Lower leg skin (tissue), 4 donors: ENCODE measurements at regions not wholly inside any gene's neighbourhood (a gene's known extent, or its start where the extent isn't known, plus 50 kb on each side); places are given as distances from the start of the nearest gene placed in this dataset.
"Not testable (repeated sequence)": the region's sequence is repeated elsewhere in the genome, so short reads cannot be mapped to it uniquely, and the experiment has no call there.

ENCODE experiments used
- DNase-seq, 2 donors: peaks; one replicate each; pipeline ENCODE4 v3.0.0-alpha.2; 2019; ENCODE audit warnings: low spot score in 2 of 2
- H3K4me3 ChIP-seq: fragments of 200-600 bp; sonication (generic); 2 replicates; pipeline ENCODE4 v1.5.1; 2017; ENCODE audit warnings: mild to moderate bottlenecking, low read depth; ENCODE audit not compliant: poor library complexity, severe bottlenecking
- POLR2A ChIP-seq, 2 donors: fragments of 450-650 bp; IDR thresholded peaks; one replicate each; pipeline ENCODE4 v1.6.1; 2016 to 2017; ENCODE audit warnings: antibody characterized with exemption in 2 of 2, mild to moderate bottlenecking in 1 of 2, moderate library complexity in 1 of 2
- WGBS, 2 donors: methylation state at CpG; one replicate each; pipeline ENCODE4 v1.1.5; 2018; 5-methylcytosine and 5-hydroxymethylcytosine counted together
- intact Hi-C: fragments of 100-400 bp; cut with DNase I; formaldehyde crosslinking; loops from one replicate; pipeline ENCODE4 v1.15.0; 2023; ENCODE audit warnings: low total_unique reads
- TF ChIP-seq, protein P1 (sequence below), 3 donors: fragments of 450-650 bp; IDR thresholded peaks; one replicate each; pipeline ENCODE4 v1.5.1; 2016; ENCODE audit warnings: antibody characterized with exemption in 3 of 3, mild to moderate bottlenecking in 3 of 3, moderate library complexity in 2 of 3

DNA sequence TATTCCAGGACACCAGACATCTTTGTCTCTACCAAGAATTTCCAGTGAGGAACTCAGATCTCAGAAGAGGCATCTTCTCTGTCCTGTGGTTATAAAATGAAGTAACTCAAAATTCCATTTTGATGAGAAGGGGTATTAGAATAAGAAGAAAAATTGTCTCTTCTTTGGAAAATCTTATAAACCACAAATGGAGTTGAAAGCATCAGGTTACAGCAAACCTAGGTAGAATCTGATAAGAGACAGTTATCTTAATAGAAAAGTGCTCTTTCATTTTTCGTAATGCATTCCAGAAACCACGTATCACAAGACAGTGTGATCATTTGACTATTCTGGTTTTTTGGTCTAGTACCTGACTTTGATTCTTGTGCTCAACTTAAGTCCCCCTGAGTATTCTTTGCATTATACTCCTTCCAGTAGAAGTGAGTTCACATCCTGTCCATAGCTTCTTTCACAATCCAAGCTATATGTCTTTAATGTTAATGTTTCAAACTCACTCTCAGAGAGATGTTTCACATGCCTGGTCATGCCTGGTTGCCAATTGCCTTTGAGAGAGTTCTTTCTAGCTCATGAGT is 120.9 kb upstream of the PRDX6 start:
- TF ChIP-seq POLR2A (IDR thresholded peaks at IDR 0.05), result no peak
- DNase-seq, result no peak
- intact Hi-C loops, result no loop called here

DNA sequence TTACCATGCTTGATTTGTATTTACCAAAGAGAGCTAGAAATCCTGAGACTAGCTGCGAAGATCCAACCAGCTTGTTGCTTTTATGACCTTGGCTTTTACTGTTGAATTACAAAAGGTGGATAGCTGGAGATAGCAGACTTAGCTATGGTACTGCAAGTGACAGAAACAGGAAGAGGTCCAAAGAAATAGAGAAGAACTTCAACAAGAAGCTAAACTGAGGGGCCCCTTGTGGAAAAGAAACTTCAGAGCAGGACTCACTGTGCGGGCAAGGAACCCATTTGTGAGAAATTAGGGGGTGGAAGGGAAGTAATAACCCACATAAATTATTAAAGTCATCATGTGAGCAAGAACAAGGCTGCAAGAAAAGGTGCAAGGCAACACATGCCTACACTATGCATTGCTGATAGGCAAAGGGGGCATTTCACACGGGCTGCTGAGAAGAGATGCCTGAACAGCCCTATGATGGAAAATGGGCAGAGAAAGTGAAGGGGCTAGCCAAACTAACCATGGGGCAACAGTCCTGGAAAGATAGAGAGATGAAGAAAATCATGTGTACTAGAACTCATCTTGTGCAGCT is 116.6 kb upstream of the PRDX6 start:
- TF ChIP-seq, protein P1, sequence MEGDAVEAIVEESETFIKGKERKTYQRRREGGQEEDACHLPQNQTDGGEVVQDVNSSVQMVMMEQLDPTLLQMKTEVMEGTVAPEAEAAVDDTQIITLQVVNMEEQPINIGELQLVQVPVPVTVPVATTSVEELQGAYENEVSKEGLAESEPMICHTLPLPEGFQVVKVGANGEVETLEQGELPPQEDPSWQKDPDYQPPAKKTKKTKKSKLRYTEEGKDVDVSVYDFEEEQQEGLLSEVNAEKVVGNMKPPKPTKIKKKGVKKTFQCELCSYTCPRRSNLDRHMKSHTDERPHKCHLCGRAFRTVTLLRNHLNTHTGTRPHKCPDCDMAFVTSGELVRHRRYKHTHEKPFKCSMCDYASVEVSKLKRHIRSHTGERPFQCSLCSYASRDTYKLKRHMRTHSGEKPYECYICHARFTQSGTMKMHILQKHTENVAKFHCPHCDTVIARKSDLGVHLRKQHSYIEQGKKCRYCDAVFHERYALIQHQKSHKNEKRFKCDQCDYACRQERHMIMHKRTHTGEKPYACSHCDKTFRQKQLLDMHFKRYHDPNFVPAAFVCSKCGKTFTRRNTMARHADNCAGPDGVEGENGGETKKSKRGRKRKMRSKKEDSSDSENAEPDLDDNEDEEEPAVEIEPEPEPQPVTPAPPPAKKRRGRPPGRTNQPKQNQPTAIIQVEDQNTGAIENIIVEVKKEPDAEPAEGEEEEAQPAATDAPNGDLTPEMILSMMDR (IDR thresholded peaks at IDR 0.05), result no peak
- no peak for TF ChIP-seq POLR2A (IDR thresholded peaks at IDR 0.05)
- no peak overlapping the region for H3K4me3 ChIP-seq
- intact Hi-C loops, result no loop called here
- 53 to 59% methylated on average over 3 of the region's 3 CpGs for WGBS, 2 donors
- DNase-seq, result no peak

More for the DNA sequence above, 120.9 kb upstream of the PRDX6 start:
- no peak overlapping the region for H3K4me3 ChIP-seq
- 52 to 69% methylated on average over 2 of the region's 2 CpGs for WGBS, 2 donors

DNA sequence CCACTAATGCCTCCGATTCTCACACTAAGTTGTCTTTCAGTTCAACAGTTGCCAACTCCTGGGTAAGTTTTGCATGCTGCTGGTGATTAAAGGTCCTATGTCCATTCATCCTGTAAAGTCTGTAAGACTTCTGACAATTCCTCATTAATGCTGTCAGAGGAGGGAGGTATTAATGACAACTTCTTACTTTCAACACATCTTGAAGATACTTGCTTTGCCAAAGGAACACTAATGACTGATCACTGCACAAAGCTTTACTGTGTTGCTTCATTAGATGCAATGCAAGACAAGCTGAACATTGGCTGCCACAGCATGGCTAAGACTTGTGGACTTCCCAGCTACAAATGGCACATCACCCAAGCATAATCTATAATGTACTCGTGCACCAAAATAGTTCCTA is 114.6 kb upstream of the PRDX6 start:
- TF ChIP-seq, protein P1 (IDR thresholded peaks at IDR 0.05), result no peak
- no peak for TF ChIP-seq POLR2A (IDR thresholded peaks at IDR 0.05)
- intact Hi-C loops, result no loop called here
- no peak for DNase-seq
- no peak overlapping the region for H3K4me3 ChIP-seq
- 80 to 97% methylated on average over 2 of the region's 2 CpGs for WGBS, 2 donors

DNA sequence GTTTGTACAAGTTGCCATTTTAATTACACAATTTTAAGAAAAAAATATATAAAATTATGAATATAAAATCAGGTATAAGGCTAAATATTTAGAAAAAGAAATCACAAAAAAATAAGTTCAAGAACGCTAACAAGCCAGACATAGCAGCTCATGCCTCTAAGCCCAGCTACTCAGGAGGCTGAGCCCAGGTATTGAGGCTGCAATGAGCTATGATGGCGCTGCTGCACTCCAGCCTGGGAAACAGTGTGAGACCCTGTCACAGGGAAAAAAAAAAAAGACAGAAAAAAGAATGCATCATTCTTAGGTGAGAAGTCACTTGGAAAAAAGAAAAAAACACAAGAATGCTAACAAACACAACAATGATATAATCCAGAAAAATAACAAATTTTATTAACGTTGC is 112.3 kb upstream of the PRDX6 start:
- intact Hi-C loops, result no loop called here
- TF ChIP-seq POLR2A (IDR thresholded peaks at IDR 0.05), result no peak
- TF ChIP-seq, protein P1 (IDR thresholded peaks at IDR 0.05), result no peak
- WGBS, 2 donors, result 79 to 83% methylated on average over 3 of the region's 3 CpGs
- DNase-seq, result no peak
- no peak overlapping the region for H3K4me3 ChIP-seq

DNA sequence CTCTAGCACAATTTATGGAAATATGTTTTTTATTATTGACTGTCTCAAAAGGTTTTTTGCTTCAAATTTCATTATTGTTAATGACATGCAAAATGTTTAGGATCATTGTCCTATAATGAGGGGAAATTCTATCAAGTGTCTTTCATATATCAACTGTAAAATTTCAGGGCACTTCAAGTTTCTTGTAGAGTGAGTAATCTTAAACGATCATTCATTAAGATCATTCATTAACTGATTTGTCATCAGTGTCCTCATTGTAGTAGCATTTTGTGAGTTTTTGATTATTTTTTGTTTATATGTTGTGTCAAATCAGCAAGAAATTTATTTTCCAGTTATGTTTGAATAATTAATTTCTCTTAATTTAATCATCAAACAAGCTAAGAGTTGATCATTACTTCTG is 111.8 kb upstream of the PRDX6 start:
- no peak overlapping the region for H3K4me3 ChIP-seq
- no peak for DNase-seq
- intact Hi-C loops, result no loop called here
- TF ChIP-seq, protein P1 (IDR thresholded peaks at IDR 0.05), result no peak
- no peak for TF ChIP-seq POLR2A (IDR thresholded peaks at IDR 0.05)
- WGBS, 2 donors, result 60 to 75% methylated on average over 1 of the region's 1 CpG

DNA sequence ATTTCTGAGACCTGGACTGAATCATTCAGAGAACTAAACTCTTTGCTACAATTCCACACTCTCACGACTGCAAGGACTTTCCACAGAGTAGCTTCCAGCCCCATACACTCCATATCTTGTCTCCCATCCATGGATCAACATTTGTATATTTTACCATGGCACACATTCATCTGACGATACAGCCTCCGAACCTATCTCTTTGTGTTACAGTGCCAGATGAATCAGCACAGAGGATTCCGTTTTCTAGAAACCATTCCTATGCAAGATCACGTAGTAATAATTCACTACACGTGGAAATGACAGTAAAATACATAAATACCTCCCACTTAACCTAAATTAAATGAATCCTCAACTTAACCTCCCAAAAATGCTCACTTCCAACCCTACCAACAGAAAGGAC is 110.0 kb upstream of the PRDX6 start:
- TF ChIP-seq, protein P1 (IDR thresholded peaks at IDR 0.05), result no peak
- no peak for TF ChIP-seq POLR2A (IDR thresholded peaks at IDR 0.05)
- H3K4me3 ChIP-seq, result no peak overlapping the region
- DNase-seq, result no peak
- intact Hi-C loops, result no loop called here
- WGBS, 2 donors, result 83 to 84% methylated on average over 6 of the region's 6 CpGs

DNA sequence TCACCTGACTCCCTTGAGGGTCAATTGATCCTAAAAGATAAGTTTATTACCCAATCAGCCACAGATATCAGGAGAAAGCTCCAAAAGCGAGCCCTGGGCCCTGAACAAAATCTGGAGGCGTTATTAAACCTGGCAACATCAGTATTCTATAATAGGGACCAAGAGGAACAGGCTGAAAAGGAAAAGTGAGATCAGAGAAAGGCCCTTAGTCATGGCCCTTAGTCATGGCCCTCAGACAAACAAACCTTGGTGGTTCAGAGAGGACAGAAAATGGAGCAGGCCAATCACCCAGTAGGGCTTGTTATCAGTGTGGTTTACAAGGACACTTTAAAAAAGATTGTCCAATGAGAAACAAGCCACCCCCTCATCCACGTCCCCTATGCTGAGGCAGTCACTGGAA is 106.5 kb upstream of the PRDX6 start:
- H3K4me3 ChIP-seq, intact Hi-C loops, DNase-seq: not testable (repeated sequence)
- 56 to 89% methylated on average over 3 of the region's 3 CpGs for WGBS, 2 donors

DNA sequence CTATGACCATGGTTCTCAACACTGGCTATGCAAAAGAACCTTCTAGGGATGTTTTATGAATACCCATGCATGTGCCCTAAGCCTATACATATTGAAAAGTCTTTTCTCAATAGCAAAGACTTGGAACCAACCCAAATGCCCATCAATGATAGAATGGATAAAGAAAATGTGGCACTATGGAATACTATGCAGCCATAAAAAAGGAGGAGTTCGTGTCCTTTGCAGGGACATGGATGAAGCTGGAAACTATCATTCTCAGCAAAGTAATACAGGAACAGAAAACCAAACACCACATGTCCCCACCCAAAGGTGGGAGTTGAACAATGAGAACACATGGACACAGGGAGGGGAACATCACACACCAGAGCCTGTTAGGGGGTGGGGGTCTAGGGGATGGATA is 101.1 kb upstream of the PRDX6 start:
- intact Hi-C loops, H3K4me3 ChIP-seq, DNase-seq: not testable (repeated sequence)
- WGBS, 2 donors, result 86 to 91% methylated on average over 1 of the region's 1 CpG
